H9 (cell line): ENCODE measurements at regions not wholly inside any gene's neighbourhood (a gene's known extent, or its start where the extent isn't known, plus 50 kb on each side); places are given as distances from the start of the nearest gene placed in this dataset.

ENCODE experiments used
- DNase-seq: peaks from one replicate; pipeline ENCODE4 v3.0.0-alpha.2; 2017
- H2AFZ ChIP-seq: one replicate; pipeline ENCODE4 v1.6.1; 2013; ENCODE audit warnings: mild to moderate bottlenecking, low read length, control low read depth, moderate library complexity
- H2AK5ac ChIP-seq: 2 replicates; pipeline ENCODE4 v1.6.1; 2013; ENCODE audit warnings: low read length, control low read depth, mixed read lengths; ENCODE audit not compliant: insufficient read length
- H2BK120ac ChIP-seq: one replicate; pipeline ENCODE4 v1.6.1; 2013; ENCODE audit warnings: low read depth, mild to moderate bottlenecking, low read length, control low read depth, inconsistent platforms; ENCODE audit not compliant: poor library complexity, severe bottlenecking
- H2BK12ac ChIP-seq: 2 replicates; pipeline ENCODE4 v1.6.1; 2013; ENCODE audit warnings: low read length, control low read depth, mixed read lengths, low read depth; ENCODE audit not compliant: insufficient read length
- H2BK15ac ChIP-seq: 2 replicates; pipeline ENCODE4 v1.6.1; 2013; ENCODE audit warnings: low read depth, low read length, control low read depth
- H2BK20ac ChIP-seq: one replicate; pipeline ENCODE4 v1.6.1; 2013; ENCODE audit warnings: low read depth, mild to moderate bottlenecking, low read length, control low read depth, inconsistent platforms; ENCODE audit not compliant: poor library complexity, severe bottlenecking
- H2BK5ac ChIP-seq: 2 replicates; pipeline ENCODE4 v1.6.1; 2013; ENCODE audit warnings: low read length, control low read depth, mixed read lengths; ENCODE audit not compliant: insufficient read length
- H3K14ac ChIP-seq: 2 replicates; pipeline ENCODE4 v1.6.1; 2013; ENCODE audit warnings: low read length, control low read depth; ENCODE audit not compliant: insufficient read depth
- H3K18ac ChIP-seq: 2 replicates; pipeline ENCODE4 v1.6.1; 2013; ENCODE audit warnings: low read depth, mild to moderate bottlenecking, mixed read lengths, low read length, control low read depth; ENCODE audit not compliant: insufficient read length
- H3K23ac ChIP-seq: 2 replicates; pipeline ENCODE4 v1.6.1; 2013; ENCODE audit warnings: low read length, control low read depth, mixed read lengths, low read depth; ENCODE audit not compliant: insufficient read length
- H3K23me2 ChIP-seq: 2 replicates; pipeline ENCODE4 v1.6.1; 2013; ENCODE audit warnings: low read depth, mild to moderate bottlenecking, mixed read lengths, low read length, control low read depth; ENCODE audit not compliant: insufficient read length, poor library complexity, severe bottlenecking
- H3K27ac ChIP-seq: 2 replicates; pipeline ENCODE4 v1.5.1; 2013; ENCODE audit warnings: low read length, control low read depth, mixed read lengths, low read depth; ENCODE audit not compliant: insufficient read length
- H3K27me3 ChIP-seq: 2 replicates; pipeline ENCODE4 v1.6.1; 2013; ENCODE audit warnings: low read length, control low read depth, inconsistent platforms; ENCODE audit not compliant: insufficient read depth
- H3K4ac ChIP-seq: 2 replicates; pipeline ENCODE4 v1.6.1; 2013; ENCODE audit warnings: low read depth, mild to moderate bottlenecking, control low read depth, inconsistent platforms, low read length, moderate library complexity
- H3K4me1 ChIP-seq: 2 replicates; pipeline ENCODE4 v1.6.1; 2013; ENCODE audit warnings: low read length, control low read depth, inconsistent platforms; ENCODE audit not compliant: insufficient read depth
- H3K4me2 ChIP-seq: 2 replicates; pipeline ENCODE4 v1.6.1; 2013; ENCODE audit warnings: low read length, control low read depth, mixed read lengths; ENCODE audit not compliant: insufficient read length, insufficient read depth
- H3K56ac ChIP-seq: 2 replicates; pipeline ENCODE4 v1.6.1; 2013; ENCODE audit warnings: low read depth, mild to moderate bottlenecking, mixed read lengths, low read length, control low read depth; ENCODE audit not compliant: insufficient read length
- H3K79me1 ChIP-seq: 2 replicates; pipeline ENCODE4 v1.6.1; 2013; ENCODE audit warnings: low read depth, mild to moderate bottlenecking, moderate library complexity, low read length, control low read depth, inconsistent platforms; ENCODE audit not compliant: insufficient read depth, poor library complexity, severe bottlenecking
- H3K79me2 ChIP-seq: 2 replicates; pipeline ENCODE4 v1.6.1; 2013; ENCODE audit warnings: low read length, control low read depth, inconsistent platforms; ENCODE audit not compliant: insufficient read depth
- H3K9ac ChIP-seq: 2 replicates; pipeline ENCODE4 v1.6.1; 2013; ENCODE audit warnings: low read length, control low read depth, mixed read lengths; ENCODE audit not compliant: insufficient read length; ENCODE audit errors: extremely low read depth
- H3K9me3 ChIP-seq: one replicate; pipeline ENCODE4 v1.6.1; 2013; ENCODE audit warnings: low read depth, low read length, inconsistent platforms; ENCODE audit not compliant: control insufficient read depth
- H3T11ph ChIP-seq: one replicate; pipeline ENCODE4 v1.6.1; 2013; ENCODE audit warnings: mild to moderate bottlenecking, low read length, control low read depth, inconsistent platforms
- H4K20me1 ChIP-seq: one replicate; pipeline ENCODE4 v1.6.1; 2013; ENCODE audit not compliant: control insufficient read depth, insufficient read length, insufficient read depth
- H4K5ac ChIP-seq: 2 replicates; pipeline ENCODE4 v1.6.1; 2013; ENCODE audit warnings: low read depth, mild to moderate bottlenecking, mixed read lengths, low read length, control low read depth; ENCODE audit not compliant: insufficient read length
- H4K8ac ChIP-seq: replicated peaks from 2 replicates; pipeline ENCODE4 v1.6.1; 2013; ENCODE audit warnings: low read length, control low read depth, mixed read lengths, low read depth; ENCODE audit not compliant: insufficient read length
- H4K91ac ChIP-seq: 2 replicates; pipeline ENCODE4 v1.6.1; 2013; ENCODE audit warnings: low read depth, mild to moderate bottlenecking, moderate library complexity, mixed read lengths, low read length, control low read depth; ENCODE audit not compliant: insufficient read length
- H3K27ac Mint-ChIP-seq, 3 experiments: 2 replicates in 2 of 3; 3 replicates in 1 of 3; pipeline ENCODE4 v1.8.0; 2020 to 2021; ENCODE audit warnings: mixed read lengths in 3 of 3, mild to moderate bottlenecking in 1 of 3, moderate library complexity in 1 of 3
- H3K27me3 Mint-ChIP-seq: 2 replicates; pipeline ENCODE4 v1.8.0; 2021; ENCODE audit warnings: low read depth, mild to moderate bottlenecking, moderate library complexity, mixed read lengths
- H3K36me3 Mint-ChIP-seq, 3 experiments: 2 replicates in 2 of 3; 3 replicates in 1 of 3; pipeline ENCODE4 v1.8.0; 2020 to 2021; ENCODE audit warnings: low read depth in 3 of 3, mixed read lengths in 3 of 3; ENCODE audit not compliant: insufficient read depth in 1 of 3
- H3K4me1 Mint-ChIP-seq, 2 experiments: 2 replicates each; pipeline ENCODE4 v1.8.0; 2020; ENCODE audit warnings: mixed read lengths in 2 of 2
- H3K4me3 Mint-ChIP-seq, 2 experiments: 2 replicates in 1 of 2; 3 replicates in 1 of 2; pipeline ENCODE4 v1.8.0; 2020 to 2021; ENCODE audit warnings: mild to moderate bottlenecking in 2 of 2, mixed read lengths in 2 of 2, moderate library complexity in 1 of 2
- H3K9me3 Mint-ChIP-seq, 2 experiments: 2 replicates in 1 of 2; 3 replicates in 1 of 2; pipeline ENCODE4 v1.8.0; 2020; ENCODE audit warnings: mild to moderate bottlenecking in 2 of 2, mixed read lengths in 2 of 2, moderate library complexity in 1 of 2
- CTCF ChIP-seq: fragments of 200-600 bp; sonication (generic); conservative IDR thresholded peaks from 3 replicates; pipeline ENCODE4 v1.8.0; 2021; ENCODE audit warnings: antibody characterized with exemption, mild to moderate bottlenecking
- WGBS: extraction: QIAGEN DNeasy Blood & Tissue Kit; methylation state at CpG from one replicate; pipeline ENCODE4 v1.1.7; 2013; ENCODE audit warnings: missing lambda C conversion rate, low lambda C conversion rate, mixed read lengths; ENCODE audit not compliant: insufficient read length; ENCODE audit errors: extremely low coverage; 5-methylcytosine and 5-hydroxymethylcytosine counted together

GRCh38 chr3:66572090-66572675 is 71.4 kb upstream of the LRIG1 start:
- Histone ChIP-seq H2BK120ac (no peak overlapping the region), H3K4me2 (peak overlapping the region; percentile 81), H4K20me1 (no peaks in the 10 kb centered on the region), H3T11ph (no peak overlapping the region), H3K14ac (no peak overlapping the region), H3K79me2 (no peaks in the 10 kb centered on the region), H4K8ac (no peak overlapping the region), H3K23me2 (peaks cover 4% of the 10 kb centered on the region), H3K27me3 (peaks cover 3% of the 10 kb centered on the region; the same call in 1 of the 2 replicates), H2BK20ac (no peak overlapping the region), H3K18ac (no peak overlapping the region), H3K56ac (no peak overlapping the region), H3K4ac (no peak overlapping the region), H3K79me1 (no peaks in the 10 kb centered on the region), H3K9ac (no peak overlapping the region), H2AK5ac (no peak overlapping the region), H2AFZ (no peak overlapping the region), H2BK15ac (no peak overlapping the region), H4K5ac (no peak overlapping the region), H2BK12ac (no peak overlapping the region), H3K9me3 (no peaks in the 10 kb centered on the region), H4K91ac (no peak overlapping the region), H3K4me1 (peaks cover 7% of the 10 kb centered on the region), H2BK5ac (no peak overlapping the region), H3K23ac (no peak overlapping the region), H3K27ac (no peak overlapping the region)
- 0 out of 7 replicates have a peak, but pooled peaks cover 0 to 4% (median 2%) of the 10 kb centered on the region in 3 experiments for H3K36me3 Mint-ChIP-seq
- no peak for TF ChIP-seq CTCF
- WGBS: no CpG with 5 or more reads among the region's 5 CpGs
- H3K4me1 Mint-ChIP-seq: peaks cover 41 to 42% of the 10 kb centered on the region in 2 experiments
- peak overlapping the region; percentile 45 to 95 (median 66); a peak in 6 of 7 replicates for H3K27ac Mint-ChIP-seq
- H3K9me3 Mint-ChIP-seq: peaks cover 0 to 3% of the 10 kb centered on the region in 2 experiments; a peak in 2 of 5 replicates
- H3K4me3 Mint-ChIP-seq: peak overlapping the region; percentile 45 to 74
- H3K27me3 Mint-ChIP-seq: peaks cover 34% of the 10 kb centered on the region
- no peak for DNase-seq
